ENCODE measurements at regions not wholly inside any gene's neighbourhood (a gene's known extent, or its start where the extent isn't known, plus 50 kb on each side); places are given as distances from the start of the nearest gene placed in this dataset.
A peak's percentile ranks its signal among the peaks of the same experiment; 100 is the strongest.

DNA sequence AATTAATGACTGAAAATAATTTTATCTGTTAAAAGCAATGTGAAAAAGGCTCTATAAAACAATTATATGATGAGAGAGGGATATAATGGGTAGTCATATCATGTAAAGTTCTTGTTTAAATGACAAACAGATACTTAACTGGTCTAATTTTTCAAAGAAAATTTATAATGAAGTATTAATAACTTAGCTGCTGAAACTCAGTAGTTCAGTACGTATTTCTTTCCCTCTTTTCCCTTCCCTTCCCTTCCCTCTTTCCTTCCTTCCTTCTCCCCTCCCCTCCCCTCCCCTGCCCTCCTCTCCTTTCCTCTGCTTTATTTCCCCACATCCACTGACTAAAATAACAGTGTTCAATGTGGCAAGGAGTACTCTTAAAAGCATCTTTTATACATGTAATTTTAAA, 123.1 kb upstream of the PTGFR start:
- no peak for DNase-seq

DNA sequence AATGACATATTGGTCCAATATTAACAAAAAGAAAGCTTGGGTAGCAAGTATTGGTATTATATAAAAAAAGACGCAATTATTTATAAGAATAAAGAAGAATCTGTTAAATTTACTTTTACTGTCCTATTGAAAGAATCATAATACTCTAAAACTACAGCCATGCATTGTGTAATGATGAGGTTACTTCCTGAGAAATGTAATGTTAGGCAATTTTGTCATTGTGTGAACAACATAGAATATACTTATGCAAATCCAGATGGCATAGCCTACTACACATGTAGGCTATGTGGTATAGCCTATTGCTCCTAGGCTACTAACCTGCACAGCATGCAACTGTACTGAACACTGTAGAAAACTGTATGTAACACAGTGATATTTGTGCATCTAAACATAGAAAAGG, 121.2 kb upstream of the PTGFR start:
- DNase-seq: peak in 1 of 4 experiments; percentile 4

DNA sequence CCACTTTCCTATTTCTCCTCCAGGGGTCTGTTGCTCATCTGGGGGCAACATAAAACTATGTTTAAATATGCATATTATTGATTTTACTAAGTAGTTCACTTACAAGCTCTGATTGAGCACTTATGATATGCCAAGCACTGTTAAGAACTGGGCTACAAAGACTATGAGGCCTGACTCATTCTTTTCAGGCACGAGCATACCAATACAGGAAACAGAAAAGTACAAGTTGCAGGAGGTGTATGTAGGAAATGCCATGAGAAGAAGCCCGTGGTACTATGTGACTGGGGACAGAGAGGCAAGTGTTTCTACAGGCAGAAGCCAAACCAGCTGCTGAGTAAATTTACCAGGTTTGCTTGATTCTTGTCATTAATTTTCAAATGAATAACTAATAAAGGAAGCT, 120.4 kb upstream of the PTGFR start:
- no peak for DNase-seq

DNA sequence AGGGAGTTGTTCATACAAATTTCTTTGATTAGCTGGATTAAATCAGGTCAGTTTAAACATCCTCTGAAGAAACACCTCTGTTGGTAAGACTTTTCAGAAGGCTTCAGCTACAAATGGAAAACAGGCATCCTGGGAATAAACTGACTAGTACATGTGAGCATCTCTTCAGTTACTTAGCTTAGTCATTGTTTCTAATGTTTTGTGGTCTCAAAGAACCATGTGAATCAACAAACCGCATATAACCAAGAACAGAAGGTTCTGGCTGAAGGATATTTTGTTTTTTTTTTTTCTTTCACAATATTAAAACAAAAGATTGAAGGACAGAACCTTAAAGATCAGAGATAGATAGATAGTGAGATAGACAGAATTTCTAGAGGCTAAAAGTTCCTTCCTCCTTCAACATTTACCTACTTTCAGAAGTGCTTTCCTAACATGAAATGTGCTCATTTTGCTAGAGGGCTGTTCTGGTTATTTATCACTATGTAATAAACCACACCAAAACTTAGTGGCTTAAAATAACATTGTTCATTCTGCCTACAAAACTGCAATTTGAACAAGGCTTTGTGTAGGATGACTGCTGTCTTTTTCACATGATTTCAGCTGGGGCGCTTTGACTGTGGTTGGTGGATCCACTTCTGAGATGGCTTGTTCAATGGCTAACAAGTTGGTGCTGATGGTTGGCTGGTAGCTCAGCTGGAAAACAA, 119.8 kb upstream of the PTGFR start:
- DNase-seq: no peak

DNA sequence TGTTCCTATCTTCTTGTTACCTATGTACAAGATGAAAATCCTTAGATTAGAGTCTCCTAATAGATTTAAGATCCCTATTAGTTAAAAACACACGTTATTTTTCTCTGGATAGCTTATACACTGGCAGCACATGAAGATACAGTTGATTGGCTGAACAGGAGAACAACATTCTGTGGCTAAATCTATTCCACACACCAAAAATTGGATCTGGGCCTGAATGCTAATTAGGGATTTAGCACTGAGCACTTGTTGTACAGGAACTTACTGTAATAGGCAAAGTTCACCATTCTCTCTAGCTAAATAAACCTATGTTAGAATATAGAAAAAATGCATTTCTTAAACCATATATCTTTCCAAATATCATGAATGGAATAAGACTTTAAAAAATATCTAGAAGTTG, 117.1 kb upstream of the PTGFR start:
- no peak for DNase-seq

DNA sequence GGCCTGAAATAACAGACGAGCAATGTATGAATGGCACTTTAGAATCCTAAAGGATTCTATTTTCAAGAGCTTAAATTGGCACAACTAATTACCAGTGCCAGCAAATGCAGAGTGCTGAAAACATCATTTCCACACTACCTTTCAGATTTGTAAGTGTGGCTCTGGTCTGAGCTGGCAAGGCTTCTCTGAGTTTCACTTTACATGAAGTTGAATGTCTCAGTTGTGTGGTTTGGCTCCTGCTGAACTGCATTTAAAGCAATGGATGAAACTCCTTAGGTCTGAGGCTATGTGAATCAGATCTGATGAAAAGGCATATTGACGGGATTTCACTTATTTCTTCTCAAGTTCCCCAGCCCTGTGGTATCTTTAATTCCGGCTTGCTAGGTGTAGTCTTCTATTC, 114.8 kb upstream of the PTGFR start:
- DNase-seq: no peak

DNA sequence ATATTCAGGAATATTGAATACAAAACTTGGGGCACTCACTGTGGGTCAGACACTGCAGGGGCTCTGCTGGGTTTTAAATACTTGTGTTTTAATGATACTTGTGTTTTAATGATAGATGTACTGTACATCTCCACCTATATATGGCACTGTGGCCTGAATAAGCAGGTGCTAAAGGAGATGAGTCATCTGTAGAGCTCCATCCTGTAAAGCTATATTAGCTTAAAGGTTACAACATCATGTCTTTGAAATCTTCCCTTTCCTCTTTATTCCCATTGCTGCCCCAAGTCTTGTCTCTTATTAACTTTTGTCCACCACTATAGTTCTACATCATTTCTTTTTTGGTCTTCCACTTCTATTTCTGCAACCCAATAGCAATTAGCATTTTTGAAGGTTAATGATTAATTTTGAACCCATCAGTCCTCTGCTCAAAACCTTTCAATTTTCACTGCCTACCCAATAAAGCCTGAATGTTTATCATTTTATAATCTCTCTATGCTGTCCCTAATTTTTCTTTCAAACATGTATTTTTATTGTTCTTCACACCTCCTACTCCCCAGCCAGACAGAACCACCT, 113.3 kb upstream of the PTGFR start:
- no peak for DNase-seq

DNA sequence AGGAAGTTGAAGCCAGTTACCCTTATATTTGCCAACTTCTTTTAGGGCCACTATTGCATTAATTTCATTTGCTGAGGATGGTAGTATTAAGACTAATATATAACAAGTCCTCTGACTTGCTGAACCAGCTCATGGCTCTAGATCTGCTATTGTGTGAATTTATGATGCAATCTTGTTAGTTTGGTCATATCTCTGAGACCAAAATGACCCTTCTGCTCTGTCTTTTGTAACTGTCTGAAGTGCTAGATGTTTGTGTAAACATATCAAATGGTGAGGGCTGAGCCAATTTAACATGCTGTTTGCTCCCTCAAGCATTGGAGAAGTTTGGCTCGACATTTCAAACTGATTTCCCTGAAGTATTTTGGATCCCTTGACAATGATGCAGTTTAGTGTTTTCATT, 106.9 kb upstream of the PTGFR start:
- no peak for DNase-seq

DNA sequence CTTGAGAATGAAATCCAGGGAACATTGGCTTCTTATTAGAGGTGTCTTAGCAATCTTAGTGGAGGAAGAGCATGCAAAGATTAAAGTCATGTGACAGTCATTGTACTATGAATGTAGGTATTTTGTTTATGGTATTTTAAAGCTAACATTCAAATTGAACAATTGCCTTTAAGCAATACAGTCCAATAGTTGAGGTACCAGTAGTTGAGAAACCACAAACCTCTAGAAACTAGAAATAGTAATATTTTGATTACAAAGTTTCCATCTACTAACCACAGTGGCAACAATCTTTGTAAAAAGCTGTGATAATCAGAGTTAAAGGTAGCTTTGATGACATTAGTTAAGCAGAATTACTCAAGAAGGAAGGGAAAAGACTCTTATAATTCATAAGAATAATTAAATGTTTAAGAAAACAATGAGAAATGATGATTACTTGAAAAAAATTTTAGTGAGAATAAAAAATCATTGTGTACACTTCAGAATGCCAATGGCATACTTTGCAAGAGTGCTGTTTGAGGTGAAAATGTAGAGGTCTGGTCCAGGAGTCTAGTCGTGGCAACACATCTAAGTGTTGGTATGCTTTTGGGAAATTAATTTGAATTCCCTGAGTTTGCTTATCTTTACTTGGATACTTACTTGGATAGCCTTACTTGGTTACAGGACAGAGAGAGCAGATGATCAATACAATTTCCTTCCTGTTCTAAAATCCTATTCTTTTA, 104.9 kb upstream of the PTGFR start:
- DNase-seq: no peak

DNA sequence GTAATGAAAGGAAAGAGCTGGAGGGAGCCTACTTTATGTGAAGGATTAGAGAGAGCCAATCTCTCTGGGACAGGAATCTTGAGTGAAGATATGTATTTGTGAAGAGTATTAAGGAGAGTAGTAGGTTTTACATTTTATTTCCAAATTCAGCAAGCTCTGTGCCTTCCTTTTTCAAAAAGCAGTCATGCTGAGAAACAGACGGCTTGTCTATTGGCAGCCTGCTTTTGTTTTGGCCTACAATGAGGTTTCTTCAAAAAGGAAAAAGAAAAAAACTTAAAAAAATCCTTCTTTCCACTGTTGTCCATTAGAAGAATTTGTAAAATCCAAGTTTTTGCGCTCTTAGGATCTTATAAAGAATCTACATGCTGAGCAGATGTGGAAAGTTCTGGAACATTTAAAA, 103.6 kb upstream of the PTGFR start:
- no peak for DNase-seq

DNA sequence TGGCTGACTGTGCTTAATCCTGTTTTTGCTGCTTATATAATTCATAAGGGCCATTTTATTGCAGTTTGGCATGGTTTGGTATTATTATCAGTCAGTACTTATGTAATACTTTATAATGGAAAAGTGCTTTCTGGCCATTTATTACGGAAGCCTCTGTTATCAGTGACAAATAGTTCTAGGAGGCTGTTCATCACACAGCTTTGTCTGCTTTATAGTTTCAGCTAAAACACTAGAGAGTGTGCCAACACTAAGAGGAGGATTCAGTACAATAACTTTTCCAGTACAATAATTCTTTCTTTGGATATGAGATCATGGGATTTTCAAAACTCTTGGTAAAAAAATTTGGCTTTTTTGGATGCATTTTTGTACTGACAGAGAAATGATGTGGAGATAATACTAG, 102.9 kb upstream of the PTGFR start:
- DNase-seq: no peak

DNA sequence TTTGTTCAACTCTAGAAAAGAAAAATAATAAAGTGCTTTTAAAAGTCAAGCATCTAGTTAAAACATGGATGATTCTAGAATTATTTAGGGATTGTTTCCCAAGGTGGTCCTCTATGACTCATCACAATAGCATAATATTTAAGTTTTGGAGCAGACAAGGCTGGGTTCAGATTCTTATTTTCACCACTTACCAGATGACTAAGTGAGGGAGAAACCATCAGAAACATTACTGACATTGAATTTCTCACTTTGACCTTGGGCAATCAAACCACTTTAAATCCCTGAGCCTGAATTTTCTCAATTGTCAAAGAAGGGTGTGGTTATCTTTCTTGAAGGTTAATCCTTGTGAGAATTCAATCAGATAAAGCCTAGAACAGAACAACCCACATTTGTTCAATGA, 102.5 kb upstream of the PTGFR start:
- DNase-seq: no peak

DNA sequence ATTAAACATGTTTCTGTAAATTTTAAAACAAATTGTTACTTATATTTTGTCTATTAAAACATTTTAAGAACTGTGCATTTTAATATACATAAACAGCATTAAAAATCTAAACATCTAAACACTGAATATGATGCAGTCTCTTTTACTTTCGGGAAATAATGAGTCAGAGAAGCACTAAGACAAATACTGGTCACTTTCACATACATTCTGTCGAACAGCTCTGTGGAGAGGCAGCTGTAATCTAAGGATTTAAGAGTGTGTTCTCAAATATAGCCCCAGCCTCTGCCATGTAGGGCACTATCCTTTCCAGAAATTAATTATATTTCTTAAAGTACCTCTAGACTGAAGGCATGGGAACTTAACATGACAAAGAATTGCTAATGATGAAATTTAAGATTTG, 89.6 kb upstream of the PTGFR start:
- no peak for DNase-seq

DNA sequence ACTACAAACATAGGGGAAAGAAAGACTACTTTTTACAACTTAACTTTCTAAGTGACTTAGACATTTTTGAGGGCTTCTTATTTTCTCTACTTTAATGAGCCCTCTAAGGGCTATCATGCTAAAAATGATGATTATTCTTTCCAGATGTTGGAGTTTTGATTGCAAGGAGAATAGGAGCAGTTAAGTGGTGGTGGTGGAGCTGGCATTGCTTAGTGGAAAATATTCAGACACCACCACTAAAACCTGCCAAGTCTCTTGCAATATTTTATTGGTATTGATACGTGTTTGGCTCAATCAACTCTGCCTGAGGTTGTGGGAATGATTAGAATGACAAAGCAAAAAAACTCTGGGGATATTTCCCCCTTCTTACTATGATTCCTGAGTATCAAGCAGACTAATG, 82.6 kb upstream of the PTGFR start:
- DNase-seq: no peak

DNA sequence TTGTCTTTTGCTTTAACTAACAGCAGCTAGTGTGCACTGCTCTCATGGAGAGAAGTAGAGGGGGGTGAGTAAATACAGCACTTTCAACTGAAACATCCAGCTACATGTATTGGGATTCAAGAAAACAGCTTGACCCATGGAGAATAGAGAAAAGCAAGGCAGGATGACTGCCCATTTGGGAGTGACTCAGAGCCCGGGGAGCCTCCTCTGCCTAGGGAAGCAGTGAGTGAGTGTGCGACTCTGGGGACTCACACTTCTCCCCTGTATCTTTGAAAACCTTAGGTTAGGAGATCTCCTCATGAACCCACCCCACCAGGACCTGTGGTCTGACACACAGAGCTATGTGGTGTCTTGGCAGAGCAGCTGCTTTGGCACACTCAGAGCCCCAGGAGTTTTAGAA, 82.0 kb upstream of the PTGFR start:
- DNase-seq: no peak

DNA sequence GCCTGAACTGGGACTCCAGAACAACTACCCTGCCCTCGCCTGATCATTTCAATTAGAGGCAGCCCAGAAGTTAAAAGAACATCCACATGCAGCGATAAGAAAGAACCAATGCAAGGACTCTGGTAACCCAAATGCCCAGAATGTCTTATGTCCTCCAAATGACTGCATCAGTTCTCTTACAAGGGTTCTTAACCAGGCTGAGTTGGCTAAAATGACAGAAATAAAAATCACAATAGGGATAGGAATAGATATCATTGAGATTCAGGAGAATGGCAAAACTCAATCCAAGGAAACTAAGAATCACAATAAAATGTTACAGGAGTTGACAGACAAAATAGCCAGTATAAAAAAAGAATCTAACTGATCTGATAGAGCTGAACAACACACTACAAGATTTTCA, 80.1 kb upstream of the PTGFR start:
- DNase-seq: no peak

DNA sequence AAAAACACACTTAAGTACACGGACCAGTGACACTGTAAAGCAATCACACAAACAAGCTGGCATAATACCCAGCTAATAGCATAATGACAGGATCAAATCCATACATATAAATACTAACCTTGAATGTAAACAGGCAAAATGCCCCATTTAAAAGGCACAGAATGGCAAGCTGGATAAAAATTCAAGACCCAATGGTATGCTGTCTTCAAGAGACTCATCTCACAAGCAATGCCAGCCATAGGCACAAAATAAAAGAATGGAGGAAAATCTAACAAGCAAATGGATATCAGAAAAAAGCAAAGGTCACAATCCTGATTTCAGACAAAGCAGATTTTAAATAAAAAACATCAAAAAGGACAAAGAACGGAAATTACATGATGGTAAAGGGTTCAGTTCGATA, 79.1 kb upstream of the PTGFR start:
- DNase-seq: no peak

DNA sequence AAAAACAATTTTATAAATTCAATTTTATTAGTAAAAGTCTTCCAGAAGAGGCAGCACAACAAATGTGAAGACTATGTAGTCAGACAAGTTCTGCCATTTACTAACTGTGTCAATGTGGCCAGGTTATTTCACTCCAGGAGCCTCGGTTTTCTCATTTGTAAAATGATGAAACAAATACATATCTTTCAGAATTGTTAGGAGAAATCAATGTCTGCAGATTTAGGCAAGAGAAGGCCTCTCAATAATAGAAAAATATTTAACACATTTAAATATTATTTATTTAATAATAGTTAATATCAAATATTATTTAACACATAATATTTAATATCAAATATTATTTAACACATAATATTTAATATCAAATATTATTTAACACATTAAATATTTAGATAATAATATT, 75.6 kb upstream of the PTGFR start:
- DNase-seq: no peak

DNA sequence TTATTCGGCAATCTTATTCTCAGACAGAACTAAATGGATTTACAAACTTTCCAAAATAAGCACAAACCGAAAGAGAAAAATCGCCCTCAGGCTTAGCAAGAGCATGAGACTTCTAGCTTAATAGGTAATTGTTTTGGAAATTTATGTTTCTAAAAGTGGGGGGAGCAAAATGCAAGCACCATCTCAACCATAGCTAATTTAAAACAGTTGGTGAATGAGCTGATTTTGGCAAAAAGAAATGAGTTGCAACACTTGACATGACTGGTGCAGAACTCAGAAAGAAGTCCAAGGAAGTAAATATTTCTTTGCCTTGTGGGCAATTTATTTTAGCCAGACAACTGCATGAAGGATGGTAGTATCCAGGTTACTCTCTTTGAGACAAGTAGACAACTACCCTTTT, 71.5 kb upstream of the PTGFR start:
- no peak for DNase-seq

DNA sequence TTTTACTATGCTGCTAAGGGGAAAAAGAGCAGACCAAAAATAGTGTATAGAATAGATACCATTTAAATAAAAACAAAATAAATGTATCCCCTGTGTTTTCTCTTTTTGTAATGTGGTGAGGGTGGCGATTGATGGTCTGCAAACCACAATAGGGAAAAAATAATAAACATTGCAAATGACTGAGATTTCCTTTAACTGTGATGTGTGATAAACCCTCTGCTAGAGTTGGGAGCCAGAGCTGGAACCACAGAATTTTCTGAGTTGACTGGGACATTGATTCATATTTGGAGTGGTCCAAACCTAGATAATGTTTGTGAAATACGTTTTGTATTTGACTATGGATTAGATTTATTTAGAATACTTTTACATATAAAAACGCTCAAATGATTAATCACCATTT, 70.6 kb upstream of the PTGFR start:
- DNase-seq: no peak

DNA sequence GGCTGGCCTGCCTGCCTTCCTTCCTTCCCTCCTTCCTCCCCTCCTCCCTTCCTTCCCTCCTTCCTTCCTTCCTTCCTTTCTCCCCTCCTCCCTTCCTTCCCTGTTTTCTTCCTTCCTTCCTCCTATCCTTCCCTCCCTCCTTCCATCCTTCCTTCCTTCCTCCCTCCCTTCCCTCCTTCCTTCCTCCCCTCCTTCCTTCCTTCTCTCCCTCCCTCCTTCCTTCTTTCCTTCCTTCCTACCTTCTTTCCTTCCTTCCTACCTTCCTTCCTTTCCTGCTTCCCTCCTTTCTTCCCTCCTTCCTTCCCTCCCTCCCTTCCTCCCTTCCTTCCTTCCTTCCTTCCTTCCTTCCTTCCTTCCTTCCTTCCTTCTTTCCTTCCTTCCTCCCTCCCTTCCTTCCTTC, 70.1 kb upstream of the PTGFR start:
- DNase-seq: no peak

DNA sequence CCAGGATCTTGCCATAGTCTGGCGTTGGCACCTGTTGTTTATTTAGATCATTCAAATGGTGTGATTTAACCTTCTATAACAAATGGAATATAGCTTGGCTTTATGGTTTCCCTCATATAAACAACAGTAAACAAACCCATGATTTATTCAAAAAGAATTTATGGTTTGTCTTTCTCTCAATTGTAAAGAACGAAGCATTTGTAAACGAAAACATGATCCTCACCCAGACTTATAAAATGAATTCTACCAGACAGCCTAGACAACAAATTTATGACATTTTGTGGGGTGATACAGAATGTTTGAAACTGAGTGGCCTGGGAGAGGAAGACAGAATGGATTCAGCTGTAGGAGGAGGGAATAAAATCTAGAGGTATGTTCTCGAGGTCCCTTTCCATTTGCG, 66.1 kb upstream of the PTGFR start:
- no peak for DNase-seq

DNA sequence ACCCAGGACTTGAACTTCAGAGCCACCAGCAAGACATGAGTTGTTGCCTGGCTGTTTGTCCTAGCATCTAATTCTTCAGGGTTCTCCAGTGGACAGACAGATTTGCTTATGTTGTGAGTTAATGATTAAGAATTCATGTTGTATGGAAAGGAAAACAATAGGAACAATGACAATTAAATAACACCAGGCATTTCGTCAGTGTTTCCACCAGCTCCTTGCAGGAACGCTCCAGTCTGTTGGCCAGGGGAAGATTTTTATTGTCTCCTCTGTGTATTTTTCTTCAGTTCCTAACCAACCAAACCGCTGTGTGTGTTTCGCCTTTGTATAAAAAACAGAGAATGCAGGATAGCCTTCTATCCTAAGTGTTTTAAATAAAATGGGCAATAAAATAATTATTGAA, 64.4 kb upstream of the PTGFR start:
- no peak for DNase-seq

DNA sequence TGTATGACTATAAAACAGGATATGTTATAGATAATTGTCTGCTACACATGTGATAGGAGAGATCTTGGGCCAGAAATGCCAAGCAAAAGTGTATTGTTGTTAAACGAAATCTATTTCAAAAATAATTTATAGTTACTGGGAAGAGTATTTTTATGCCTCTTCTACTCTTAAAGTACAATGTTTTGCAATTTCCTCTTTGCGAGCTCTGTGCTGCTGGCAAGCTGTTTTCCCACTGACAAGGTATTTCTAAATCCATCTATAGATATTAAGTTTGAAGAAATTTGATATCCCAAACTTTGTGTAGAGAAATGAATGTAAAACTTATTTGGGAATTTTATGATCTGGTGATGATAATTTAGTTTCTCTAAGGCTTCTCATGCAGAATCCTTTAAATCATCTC, 63.3 kb upstream of the PTGFR start:
- DNase-seq: peak in 1 of 4 experiments; percentile 1

DNA sequence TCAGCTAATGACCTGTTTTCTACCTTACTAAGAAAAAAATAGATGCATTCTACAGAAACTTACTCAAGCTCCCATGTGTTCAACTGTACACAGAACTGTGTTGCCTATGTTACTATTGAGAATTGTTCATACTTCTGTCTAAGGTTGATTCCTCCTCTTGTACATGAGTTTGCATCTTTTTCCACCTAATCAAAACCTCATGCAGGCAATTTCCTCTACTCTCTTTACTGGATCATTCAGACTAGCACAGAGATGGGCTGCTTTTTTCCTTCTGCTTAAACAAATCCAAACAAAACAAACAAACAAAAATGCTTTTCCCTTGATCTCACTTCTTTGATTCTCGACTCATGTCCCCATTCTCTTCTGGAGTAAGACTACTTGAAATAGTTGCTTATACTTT, 58.8 kb upstream of the PTGFR start:
- no peak for DNase-seq
